ENCODE measurements at regions not wholly inside any gene's neighbourhood (a gene's known extent, or its start where the extent isn't known, plus 50 kb on each side); places are given as distances from the start of the nearest gene placed in this dataset.

- CTCF ChIA-PET = no interaction called here
- DNase-seq (ENCODE audit: low spot score) = no peak
- H3K27ac ChIP-seq = no peak overlapping the region
- POLR2A ChIA-PET (ENCODE audit: low non-redundant PET) = no interaction called here
- no peak for TF ChIP-seq CTCF (conservative IDR thresholded peaks at IDR 0.05; ENCODE audit: low read depth)
Observed at GRCh38 chr21:24948186-24948585, 659.1 kb downstream of the MRPL39 start.

GRCh38 chr21:24945910-24946309 is 661.4 kb downstream of the MRPL39 start:
- DNase-seq (ENCODE audit: low spot score) = no peak
- ChIA-PET CTCF (no interaction called here), POLR2A (ENCODE audit: low non-redundant PET) (no interaction called here)
- H3K27ac ChIP-seq = no peak overlapping the region
- no peak for TF ChIP-seq CTCF (conservative IDR thresholded peaks at IDR 0.05; ENCODE audit: low read depth)

- ChIA-PET CTCF (interaction anchor here (0.6 kb wide), 1 partner anchor 118 kb away, joined by 3 read pairs; no protein-coding TSS in a partner anchor), POLR2A (ENCODE audit: low non-redundant PET) (no interaction called here)
- no peak overlapping the region for H3K27ac ChIP-seq
- DNase-seq (ENCODE audit: low spot score) = peak; percentile 30
- TF ChIP-seq CTCF (conservative IDR thresholded peaks at IDR 0.05; ENCODE audit: low read depth) = no peak
Observed at GRCh38 chr21:24941316-24942185, 665.7 kb downstream of the MRPL39 start.

- TF ChIP-seq CTCF (conservative IDR thresholded peaks at IDR 0.05; ENCODE audit: low read depth) = no peak
- DNase-seq (ENCODE audit: low spot score) = no peak
- ChIA-PET CTCF (no interaction called here), POLR2A (ENCODE audit: low non-redundant PET) (no interaction called here)
- no peak overlapping the region for H3K27ac ChIP-seq
Observed at GRCh38 chr21:24939291-24939690, 668.0 kb downstream of the MRPL39 start.

- no peak for DNase-seq (ENCODE audit: low spot score)
- TF ChIP-seq CTCF (conservative IDR thresholded peaks at IDR 0.05; ENCODE audit: low read depth) = no peak
- ChIA-PET CTCF (no interaction called here), POLR2A (ENCODE audit: low non-redundant PET) (no interaction called here)
- H3K27ac ChIP-seq = no peak overlapping the region
Observed at GRCh38 chr21:24938573-24938972, 668.7 kb downstream of the MRPL39 start.

GRCh38 chr21:24935991-24936390 is 671.3 kb downstream of the MRPL39 start:
- TF ChIP-seq CTCF (conservative IDR thresholded peaks at IDR 0.05; ENCODE audit: low read depth) = no peak
- no peak overlapping the region for H3K27ac ChIP-seq
- ChIA-PET POLR2A (ENCODE audit: low non-redundant PET) (no interaction called here), CTCF (no interaction called here)
- DNase-seq (ENCODE audit: low spot score) = no peak

Data from RWPE1 (cell line).